Stimulated activated CD4-positive, alpha-beta T cell treated with anti-CD3 and anti-CD28 coated beads, Interleukin-15, amount 100 ng/mL, for 1 hour (primary cell): ENCODE measurements at regions not wholly inside any gene's neighbourhood (a gene's known extent, or its start where the extent isn't known, plus 50 kb on each side); places are given as distances from the start of the nearest gene placed in this dataset.

Experiments used
- DNase-seq, 2 donors: peaks; one replicate each; pipeline ENCODE4 v3.0.0-alpha.2; 2020; ENCODE audit warnings: low read depth in 1 of 2, low spot score in 1 of 2

DNA sequence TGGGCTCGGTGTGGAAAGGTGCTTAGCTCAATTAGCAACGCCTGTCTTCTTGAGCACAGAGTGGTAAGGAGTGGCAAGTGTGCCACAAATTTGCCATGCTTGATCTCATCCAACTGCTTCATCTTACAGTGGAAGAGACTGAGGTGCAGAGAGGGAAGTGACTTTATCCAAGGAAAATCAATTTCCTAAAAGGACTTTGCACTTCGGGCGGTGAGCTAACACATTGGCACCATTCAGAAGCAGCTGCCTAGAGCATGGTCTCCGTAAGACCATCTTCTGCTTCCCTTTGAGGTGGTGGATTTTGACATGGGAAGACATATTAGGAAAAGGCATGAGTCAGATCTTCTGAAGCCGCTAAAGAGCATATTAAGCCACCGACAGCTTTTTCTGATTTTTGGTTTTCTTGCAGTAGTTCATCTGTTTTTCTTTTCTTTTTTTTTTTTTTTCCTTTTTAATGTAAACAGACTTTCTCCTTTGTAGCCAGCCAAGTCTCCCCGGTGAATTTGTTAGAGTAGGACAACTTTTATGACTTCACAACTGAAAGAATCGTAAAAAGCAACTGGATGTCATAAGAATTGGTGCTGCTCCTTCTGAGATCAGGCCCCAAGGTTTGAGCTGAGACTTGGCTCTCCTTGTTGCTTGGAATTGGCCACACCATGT lies 273.2 kb downstream of the CDC5L start:
- DNase-seq = no peak

DNA sequence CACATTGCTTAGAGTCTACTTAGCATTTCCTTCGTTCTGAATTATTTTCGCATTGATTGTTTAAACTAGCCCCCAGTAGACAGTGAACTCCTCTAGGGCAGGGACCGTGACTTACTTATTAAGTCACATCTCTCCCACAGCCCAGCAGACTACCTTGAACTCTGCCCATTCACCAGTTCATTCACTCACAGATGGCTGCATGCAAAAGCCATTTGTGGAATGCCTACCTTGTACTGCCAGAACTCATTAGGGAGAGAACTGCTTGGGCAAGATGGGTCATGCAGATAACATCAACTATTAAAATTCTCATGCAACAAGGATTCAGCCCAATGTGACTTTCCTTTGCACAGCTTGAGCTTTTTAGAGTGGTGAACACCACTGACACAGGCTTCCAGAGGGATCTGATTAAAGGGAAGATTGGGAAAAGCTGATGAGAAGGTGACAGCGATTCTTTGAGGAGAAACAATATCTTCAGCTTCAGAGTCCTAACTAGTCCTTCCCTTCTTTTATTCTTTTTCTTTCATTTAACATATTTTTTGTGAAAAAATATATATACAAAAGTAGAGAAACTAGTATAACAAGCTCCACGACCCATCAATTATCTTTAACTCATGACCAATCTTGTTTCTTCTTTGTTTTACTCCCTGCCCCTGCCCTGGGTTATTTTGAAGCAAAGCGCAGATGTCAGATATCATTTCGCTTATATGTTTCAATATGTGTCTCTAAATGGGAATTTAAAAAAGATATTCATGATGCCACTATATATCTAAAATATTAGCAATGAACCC lies 273.9 kb downstream of the CDC5L start:
- no peak for DNase-seq

DNA sequence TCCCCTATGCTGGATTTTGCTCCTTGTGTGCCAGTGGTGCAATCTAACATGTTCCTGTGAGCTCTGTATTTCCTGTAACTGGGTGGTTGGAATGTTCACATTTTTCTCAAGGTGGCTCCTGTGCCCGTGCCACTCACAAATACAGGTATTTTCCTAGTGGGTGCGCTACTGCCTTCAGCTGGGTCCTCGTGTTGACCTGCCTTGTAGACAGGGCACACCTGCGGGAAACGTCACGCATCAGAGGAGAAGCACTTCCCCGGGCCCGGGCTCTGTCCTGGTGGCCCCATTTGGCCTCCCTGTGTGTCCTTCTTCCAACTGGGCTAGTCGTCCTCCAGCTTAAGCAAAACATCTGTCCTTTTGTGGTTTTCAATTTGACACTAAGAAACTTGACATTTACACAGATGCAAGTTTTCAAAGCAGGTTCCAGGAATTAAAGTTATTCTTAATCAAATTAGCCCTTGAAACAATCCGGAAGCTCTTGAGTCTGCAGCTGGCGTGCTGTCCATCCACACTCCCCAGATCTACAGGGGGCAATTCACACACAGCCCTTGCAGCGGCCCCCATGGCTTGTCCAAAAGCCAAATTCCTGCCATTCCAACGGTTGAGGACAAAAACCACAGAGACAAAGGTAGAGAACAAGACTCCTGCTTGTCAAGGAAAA lies 275.1 kb downstream of the CDC5L start:
- DNase-seq = no peak

DNA sequence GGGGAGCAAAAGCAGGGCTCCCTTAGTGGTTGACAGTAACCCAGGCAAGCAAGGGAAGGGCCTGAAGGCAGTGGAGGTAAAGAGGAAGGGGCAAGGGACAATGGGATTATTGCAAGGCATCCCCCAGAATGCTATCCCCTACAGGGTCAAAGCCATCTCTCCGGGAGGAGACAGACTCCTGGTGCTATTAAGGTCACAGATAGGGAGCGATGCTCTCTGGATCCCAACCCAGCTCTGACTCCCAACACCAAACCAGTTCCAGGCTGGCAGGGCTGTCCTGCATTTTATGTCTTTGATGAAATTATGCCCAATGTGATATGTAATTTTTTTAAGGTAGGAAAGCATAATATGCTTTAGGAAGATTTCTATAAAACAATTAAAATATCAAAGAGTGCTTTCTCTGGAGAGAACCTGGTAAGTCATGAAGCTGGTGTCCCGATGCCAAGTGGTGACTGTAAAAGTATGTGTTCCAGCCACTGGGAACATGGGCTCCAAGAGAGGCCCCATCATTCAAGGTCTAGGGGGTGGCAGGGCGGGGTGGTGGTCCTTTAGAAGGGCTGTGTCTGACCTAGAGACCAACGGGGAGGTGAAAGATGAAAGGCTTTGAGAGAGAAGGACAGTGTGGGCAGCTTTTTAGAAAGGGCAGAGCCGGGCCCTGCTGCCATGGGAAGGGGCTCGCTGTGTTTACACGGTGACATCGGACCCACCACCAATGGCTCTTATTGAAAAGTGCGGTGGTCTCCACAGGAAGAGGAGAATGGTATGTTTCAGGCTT lies 276.5 kb downstream of the CDC5L start:
- no peak for DNase-seq

DNA sequence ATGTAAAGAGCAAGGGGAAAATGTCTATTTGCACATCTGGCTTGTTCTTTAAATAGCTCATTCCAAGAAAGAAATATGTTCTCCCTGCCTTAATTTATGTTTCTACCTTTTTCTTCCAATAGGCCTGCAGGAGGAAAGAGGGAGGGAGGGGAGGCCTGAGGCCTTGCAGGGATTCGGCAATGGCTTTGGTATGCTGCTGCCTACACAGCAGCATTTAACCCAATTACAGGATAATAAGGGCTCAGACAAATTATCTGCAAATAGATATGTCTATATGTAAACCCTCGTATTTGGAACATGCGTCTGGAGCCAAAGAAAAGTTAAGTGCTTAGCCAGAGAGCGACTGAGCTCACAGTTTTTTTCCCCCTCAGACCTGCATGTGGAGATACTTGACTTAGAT lies 277.2 kb downstream of the CDC5L start:
- no peak for DNase-seq

DNA sequence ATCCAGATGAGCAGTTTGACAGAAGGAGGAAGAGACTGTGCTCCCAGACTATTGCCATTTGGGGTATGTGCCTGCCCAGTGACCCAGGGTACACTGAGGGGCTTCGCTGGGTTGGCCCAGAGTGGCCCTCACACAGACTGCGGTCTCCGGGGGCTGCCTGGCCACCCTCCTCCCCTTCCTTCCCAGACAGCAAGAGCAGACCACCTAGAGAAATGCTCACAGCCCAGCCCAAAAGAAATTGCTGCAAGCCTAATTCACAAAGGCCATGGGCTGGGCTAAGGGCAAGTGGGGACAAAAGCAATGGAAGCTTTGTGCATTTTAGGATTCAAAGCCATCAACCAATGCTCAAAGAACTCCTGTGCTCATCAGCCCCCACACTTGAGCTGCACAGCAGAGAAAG lies 277.6 kb downstream of the CDC5L start:
- no peak for DNase-seq

- no peak for DNase-seq
Observed at GRCh38 chr6:44665683-44666082, 278.2 kb downstream of the CDC5L start.

DNA sequence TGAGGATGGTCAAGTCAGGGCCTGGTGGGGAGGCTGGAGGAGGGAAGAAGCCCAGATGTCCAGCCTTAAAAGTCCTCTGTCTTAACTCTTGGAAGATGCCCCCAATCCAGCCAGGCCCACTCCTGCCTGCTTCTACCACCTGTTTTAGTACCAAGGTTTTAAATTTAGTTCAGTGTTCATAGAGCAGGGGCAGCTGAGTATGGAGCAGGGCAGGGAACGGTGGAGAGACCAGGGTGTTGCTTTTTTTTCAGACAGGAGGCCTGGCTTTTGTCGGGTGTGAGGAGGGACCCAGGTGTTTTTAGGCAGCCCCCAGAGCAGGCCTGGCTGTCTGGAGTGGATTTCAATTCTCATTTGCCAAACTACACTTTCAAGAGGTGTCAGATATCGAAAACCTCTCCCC lies 278.8 kb downstream of the CDC5L start:
- DNase-seq = no peak

DNA sequence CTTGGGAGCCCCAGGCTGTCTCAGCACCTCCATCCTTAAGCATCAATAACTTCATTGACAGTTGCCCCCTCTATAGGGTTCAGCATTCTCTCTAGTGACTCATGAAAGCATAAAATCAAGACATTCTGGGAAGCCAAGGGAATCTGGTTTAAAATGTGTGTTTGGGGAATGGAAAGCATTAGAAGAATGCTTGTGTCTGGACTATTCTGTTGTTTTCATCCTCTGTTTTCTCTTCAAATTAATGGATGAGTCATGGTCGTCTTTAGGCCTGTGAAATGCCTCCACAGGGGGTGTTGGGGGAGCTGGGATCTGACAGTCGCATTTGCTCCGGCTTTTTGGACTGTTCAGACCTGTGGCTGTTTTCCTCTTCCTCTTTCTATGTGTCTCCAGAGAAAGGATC lies 279.7 kb downstream of the CDC5L start:
- no peak for DNase-seq

DNA sequence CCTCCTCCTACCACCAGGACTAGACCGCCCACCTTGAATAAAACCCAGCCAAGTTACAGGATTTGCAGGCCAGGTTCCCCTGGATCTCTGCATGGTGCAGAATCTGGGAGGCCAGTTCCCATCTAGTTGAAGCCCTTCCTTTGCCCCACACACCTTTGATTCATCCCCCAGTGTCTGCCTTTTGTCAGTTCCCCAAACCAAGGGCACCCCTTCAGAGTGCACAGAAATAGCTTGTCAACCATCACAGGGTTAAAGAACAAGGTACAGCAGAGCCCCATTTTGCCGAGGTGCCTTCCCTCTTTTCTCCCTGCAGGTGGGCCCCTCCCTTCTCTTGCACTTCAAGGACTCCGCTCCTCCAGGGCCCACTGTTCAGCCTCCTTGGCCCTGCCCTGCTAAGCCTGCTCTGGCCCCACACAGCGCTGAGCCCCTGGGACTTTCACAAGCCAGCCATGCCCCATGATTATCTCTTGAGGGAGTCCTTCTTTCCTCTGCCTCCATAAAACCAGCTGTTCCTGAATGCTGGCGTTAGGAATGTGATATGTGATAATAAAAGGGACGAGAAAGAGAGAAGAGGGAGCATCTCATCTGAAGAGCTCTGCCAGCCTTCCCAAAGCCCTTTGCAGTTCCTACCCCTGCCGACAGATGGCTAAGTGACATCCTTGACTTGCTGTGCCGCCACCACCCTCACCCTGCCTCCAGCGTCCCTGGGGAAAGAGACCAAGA lies 280.3 kb downstream of the CDC5L start:
- peak in 1 of 2 donors; percentile 22 for DNase-seq

DNA sequence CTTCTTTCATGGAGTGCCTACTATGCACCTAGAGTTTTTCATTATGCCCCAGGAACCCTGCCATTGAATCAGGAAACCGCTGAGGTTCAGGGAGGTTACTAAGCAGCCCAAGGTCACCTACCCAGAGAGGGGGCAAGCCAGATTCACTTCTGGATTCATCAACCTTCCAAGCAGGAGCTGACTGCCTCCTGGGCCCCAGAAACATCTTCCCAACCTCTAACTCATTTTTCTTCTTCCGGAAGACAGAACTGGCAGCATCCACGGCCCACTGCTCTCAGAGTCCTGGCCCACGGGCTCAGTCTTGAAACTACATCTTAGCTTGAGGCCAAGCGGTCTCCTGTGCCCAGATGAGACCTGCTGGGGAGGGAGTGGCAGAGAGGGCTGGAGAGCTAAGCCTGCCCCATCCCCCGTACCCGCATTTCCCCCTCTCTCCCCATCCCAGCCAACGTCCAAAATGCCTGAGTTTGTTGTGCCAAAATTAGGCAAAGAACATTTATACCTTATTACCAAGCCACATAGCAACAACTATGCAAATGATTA lies 281.0 kb downstream of the CDC5L start:
- no peak for DNase-seq

DNA sequence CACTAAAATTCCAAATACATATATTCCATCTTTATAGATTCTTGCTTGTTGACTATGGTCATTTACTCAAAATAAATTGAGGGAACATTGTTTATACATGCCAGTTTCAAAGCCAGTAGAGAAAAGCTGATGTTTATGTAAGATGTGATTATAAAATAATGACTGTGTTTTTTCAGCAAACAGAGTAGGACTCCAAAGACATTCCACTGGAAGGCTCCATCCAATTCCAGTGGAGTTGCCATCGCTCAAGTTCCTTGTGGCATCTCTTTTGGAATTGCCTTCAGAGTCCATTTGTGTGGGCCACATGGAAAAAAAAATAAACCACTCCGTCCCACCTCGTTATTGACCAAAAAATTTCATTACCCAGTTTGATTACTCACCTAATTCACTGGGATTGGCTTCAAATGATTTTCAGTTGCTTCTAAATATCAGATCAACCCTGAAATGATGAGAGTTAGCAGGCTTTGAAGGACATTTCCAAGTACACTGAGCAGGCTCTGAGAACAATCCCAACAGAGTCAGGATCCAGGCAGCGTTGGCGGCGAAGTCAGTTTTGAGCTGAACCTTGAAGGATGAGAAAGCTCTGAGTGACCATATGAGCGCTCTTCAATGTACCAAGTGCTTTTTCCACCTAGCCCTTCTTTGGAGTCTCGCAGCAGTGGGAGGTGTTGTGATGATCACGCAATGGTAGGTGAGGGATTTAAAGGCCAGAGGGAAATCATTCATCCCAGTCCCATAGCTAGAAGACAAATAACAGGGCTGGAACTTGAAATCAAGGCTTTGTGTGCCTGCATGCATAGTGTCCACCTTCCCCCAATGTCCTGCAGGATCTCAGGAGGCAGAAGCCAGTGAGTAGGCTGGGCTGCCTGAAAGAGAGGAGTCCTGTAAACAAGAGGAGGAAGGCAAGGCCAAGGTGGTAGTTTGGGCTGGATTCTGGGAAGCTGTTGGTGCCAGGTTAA lies 281.7 kb downstream of the CDC5L start:
- DNase-seq = no peak

GRCh38 chr6:44670146-44670545 lies 282.6 kb downstream of the CDC5L start:
- no peak for DNase-seq

- no peak for DNase-seq
Observed at GRCh38 chr6:44671333-44671732, 283.8 kb downstream of the CDC5L start.

DNA sequence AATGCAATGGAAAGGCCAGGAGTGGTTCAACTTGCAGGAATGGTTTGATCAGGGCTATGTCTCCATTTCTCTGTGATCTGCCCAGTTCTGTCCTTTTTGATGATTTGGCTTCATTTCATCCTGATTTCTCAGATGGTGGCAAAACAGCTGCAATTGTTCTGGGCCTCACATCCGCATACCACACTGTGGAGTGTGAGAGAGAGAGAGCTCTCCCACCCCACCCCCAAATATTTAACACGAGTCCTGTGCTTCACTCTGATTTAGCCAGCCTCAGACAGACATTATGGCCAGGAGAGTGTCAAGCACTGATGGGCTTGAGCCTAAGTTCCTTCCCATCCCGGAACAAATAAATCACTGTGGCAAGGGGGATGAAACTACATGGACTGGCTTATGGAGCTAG lies 284.6 kb downstream of the CDC5L start:
- DNase-seq = no peak

- no peak for DNase-seq
Observed at GRCh38 chr6:44672841-44673240, 285.3 kb downstream of the CDC5L start.

DNA sequence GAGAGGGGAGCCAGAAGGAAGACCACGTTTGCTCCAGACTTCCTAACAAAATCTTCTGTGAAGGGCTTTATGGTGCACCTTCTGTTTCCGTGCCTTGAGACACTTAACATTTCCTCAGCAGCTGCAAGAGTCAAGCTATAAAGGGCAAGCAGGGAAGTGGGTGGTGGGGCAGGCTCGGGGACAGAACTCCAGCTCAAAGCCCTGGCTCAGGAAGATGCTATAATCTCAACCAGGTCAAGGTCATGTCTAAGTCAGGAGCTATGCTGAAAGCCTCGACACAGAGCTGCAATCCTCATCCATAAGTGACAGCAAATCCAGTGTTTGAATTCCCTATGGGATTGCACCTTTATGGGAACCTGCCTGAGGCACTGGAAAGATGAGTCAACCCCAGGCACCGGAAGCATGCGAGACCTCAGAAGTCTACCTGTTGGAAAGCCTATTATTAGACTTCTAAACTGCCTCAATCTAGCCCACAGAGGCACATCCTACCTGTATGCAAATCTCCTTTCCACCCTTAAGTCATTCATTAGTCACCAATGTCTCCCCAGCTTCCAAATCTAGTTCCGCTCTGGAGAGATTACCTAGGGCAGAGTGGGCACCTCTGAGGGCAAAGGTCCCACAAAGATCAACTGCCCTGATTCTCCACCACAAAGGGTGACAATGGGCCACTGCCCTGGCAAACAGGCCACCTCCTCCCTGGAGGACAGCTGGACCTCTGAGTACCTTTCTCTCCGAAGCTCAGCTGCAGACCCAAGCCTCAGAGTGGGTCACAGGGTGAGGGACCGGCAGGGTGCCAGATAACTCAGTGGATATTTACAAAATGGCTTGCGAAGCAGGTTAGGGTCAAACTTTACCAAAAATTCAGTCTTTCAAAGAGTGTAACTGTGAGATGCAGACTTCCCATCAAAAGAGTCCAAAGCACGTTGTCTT lies 287.0 kb downstream of the CDC5L start:
- no peak for DNase-seq

DNA sequence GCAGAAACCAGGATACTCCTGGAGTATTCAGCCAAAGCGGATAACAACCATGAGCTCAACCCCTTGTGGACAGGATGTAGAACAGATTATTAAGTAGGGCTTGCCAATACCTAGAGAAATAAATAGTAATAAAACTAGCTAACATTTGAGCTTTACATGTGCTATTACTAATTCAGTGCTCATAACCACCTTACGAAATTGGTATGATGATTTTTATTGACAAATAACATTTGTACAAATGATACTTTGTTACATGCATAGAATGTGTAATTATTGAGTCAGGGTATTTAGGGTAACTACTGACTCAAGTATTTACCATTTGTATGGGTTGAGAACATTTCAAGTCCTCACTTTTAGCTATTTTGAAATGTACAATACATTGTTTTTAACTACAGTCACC lies 287.9 kb downstream of the CDC5L start:
- no peak for DNase-seq
